Naive thymus-derived CD8-positive, alpha-beta T cell (primary cell): ENCODE measurements at regions not wholly inside any gene's neighbourhood (a gene's known extent, or its start where the extent isn't known, plus 50 kb on each side); places are given as distances from the start of the nearest gene placed in this dataset.
"Not testable (repeated sequence)": the region's sequence is repeated elsewhere in the genome, so short reads cannot be mapped to it uniquely, and the experiment has no call there.

Experiments
- ATAC-seq, 2 donors: fragments of 150-1000 bp; cut with Tn5 transposase in 1 of 2; sonication (Bioruptor Pico), chemical (Tn5 transposase) in 1 of 2; 1 replicate in 1 of 2; 2 replicates in 1 of 2; pipeline ENCODE4 v1.10.0; 2021; ENCODE audit warnings: mild to moderate bottlenecking in 2 of 2, moderate library complexity in 2 of 2
- POLR2A ChIA-PET: fragments of 350-600 bp; sonication (Branson Sonifier 250); formaldehyde crosslinking; loops from one replicate; lab custom pipeline; 2021; ENCODE audit warnings: antibody characterized with exemption; lab: Charles Lee
- DNase-seq, 10 donors: peaks; one replicate each; pipeline versions ENCODE4 v3.0.0 to v3.0.0-alpha.2; 2020 to 2022
- H3K27ac Mint-ChIP-seq, 10 donors: one replicate each; pipeline ENCODE4 v1.8.0; 2020 to 2022; ENCODE audit warnings: mild to moderate bottlenecking in 10 of 10, mixed read lengths in 10 of 10, moderate library complexity in 4 of 10, inconsistent platforms in 1 of 10
- H3K27me3 Mint-ChIP-seq, 5 donors: one replicate each; pipeline ENCODE4 v1.8.0; 2021 to 2022; ENCODE audit warnings: mixed read lengths in 5 of 5
- H3K36me3 Mint-ChIP-seq, 3 donors: one replicate each; pipeline ENCODE4 v1.8.0; 2020 to 2022; ENCODE audit warnings: mixed read lengths in 3 of 3, mild to moderate bottlenecking in 2 of 3, inconsistent platforms in 1 of 3
- H3K4me1 Mint-ChIP-seq, 4 donors: one replicate each; pipeline ENCODE4 v1.8.0; 2021 to 2022; ENCODE audit warnings: mixed read lengths in 4 of 4
- H3K4me3 Mint-ChIP-seq, 10 donors: one replicate each; pipeline ENCODE4 v1.8.0; 2020 to 2022; ENCODE audit warnings: mild to moderate bottlenecking in 10 of 10, mixed read lengths in 10 of 10, moderate library complexity in 6 of 10, inconsistent platforms in 1 of 10
- H3K9me3 Mint-ChIP-seq, 9 donors: one replicate each; pipeline ENCODE4 v1.8.0; 2020 to 2022; ENCODE audit warnings: mixed read lengths in 9 of 9, mild to moderate bottlenecking in 3 of 9, inconsistent platforms in 1 of 9, moderate library complexity in 1 of 9

DNA sequence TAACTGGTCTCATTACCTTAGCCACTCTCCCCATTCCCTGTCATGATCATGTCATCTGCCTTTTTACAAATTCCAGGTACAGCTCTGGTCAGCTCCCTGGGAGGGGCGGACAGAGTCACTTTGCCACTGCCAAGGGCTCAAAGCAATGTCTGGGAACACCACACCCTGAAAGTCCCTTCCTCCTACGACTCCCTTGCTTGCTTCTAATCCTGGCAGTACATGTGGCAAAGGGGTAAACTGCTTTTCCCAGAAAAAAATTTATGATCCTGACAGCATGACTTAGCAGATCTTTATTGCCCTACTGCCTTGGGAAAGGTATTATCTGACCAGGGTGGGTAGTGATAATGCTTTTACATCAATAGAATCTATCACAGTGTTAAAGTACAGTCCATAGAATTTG is 376.0 kb upstream of the PDE3A start:
- peaks cover 0 to 6% (median 0%) of the 10 kb centered on the region in 9 donors for H3K9me3 Mint-ChIP-seq
- H3K27me3 Mint-ChIP-seq = peaks cover 0 to 10% (median 4%) of the 10 kb centered on the region in 5 donors
- POLR2A ChIA-PET = no interaction called here
- no peak overlapping the region for H3K27ac Mint-ChIP-seq
- ATAC-seq = no peak
- no peak overlapping the region for H3K4me3 Mint-ChIP-seq
- DNase-seq = no peak
- H3K36me3 Mint-ChIP-seq = no peaks in the 10 kb centered on the region
- H3K4me1 Mint-ChIP-seq = no peaks in the 10 kb centered on the region

DNA sequence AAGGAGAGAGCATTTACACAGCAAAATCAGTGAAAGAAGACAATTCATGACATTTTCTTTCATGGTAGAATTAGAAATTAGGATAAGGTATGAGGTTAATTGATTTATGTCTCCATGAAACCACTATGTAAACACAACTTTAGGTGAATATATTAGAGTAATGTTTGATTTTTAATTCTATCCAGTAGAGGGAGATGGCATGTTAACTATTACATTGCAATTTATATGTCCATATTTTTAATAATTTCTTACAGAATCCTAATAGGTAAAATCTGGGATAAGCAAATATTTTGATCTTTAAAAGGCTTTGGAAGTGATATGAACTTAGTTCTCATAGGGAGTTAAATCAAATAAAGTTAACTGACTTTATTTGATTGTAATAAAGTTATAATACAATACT is 373.4 kb upstream of the PDE3A start:
- Mint-ChIP-seq H3K27me3 (peaks cover 0 to 11% (median 4%) of the 10 kb centered on the region in 5 donors), H3K4me3 (no peak overlapping the region), H3K4me1 (no peaks in the 10 kb centered on the region), H3K36me3 (no peaks in the 10 kb centered on the region), H3K27ac (no peak overlapping the region), H3K9me3 (peaks cover 0 to 6% (median 0%) of the 10 kb centered on the region in 9 donors)
- no peak for ATAC-seq
- DNase-seq = no peak
- POLR2A ChIA-PET = no interaction called here

DNA sequence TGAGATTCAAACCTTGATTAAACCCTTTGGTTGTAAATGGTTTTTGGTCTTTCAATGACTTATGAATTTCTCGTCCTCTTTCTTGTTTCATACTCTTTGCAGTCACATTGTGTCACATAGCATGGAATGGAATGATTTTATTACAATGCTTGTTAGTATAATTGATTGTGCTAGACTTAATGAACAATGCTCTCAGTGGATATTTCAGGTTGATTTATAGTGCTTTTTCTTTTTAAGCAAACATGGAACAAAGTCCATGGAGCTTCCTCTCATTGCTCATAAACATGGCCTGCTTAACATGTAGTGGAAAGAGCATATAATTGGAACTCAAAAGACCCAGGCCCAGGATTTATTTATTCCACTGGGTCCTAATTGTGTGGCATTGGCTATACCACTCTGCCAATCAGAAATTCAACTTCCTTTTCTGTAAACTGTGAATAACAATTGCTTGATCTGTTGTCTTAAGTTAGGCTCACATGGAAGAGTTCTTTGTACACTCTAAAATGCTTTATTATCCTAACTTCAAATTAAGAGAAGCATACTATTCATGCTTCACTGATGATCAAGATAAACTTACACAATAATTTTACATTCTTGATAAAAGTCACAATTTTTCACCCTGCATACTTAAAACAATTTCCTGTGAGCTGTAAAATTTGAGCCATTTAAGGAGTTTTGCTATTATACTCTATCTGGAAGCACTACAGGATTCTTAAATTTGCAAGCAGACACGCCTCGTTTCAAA is 370.5 kb upstream of the PDE3A start:
- POLR2A ChIA-PET = no interaction called here

DNA sequence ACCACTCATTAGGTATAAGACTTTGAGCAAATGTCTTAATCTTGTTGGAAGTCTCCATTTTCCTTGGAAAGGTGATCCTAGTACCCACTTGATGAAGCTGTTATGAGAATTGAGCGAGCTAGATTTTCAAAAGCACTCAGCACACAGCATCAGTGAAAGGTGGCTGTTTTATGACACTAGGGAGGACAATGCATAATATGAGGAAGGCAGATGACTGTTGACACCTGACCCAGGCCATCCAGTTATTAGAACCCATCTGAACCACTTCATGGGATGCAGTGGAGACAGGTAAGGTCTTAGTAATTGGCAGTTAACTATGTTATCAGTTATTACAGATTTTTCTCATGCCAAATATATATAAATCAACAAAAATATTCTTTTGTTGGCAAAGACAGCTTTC is 369.9 kb upstream of the PDE3A start:
- Mint-ChIP-seq H3K9me3 (peaks cover 0 to 12% (median 0%) of the 10 kb centered on the region in 9 donors), H3K36me3 (no peaks in the 10 kb centered on the region), H3K4me1 (no peaks in the 10 kb centered on the region), H3K4me3 (no peak overlapping the region), H3K27me3 (peaks cover 0 to 9% (median 3%) of the 10 kb centered on the region in 5 donors), H3K27ac (no peak overlapping the region)
- ATAC-seq = no peak
- POLR2A ChIA-PET = no interaction called here
- DNase-seq = no peak

More for the DNA sequence above, 370.5 kb upstream of the PDE3A start:
- ATAC-seq (no peak), DNase-seq (no peak)
- Mint-ChIP-seq H3K36me3 (no peaks in the 10 kb centered on the region), H3K9me3 (peaks cover 0 to 8% (median 0%) of the 10 kb centered on the region in 9 donors), H3K27ac (no peak overlapping the region), H3K4me3 (no peak overlapping the region), H3K4me1 (no peaks in the 10 kb centered on the region), H3K27me3 (peaks cover 0 to 9% (median 3%) of the 10 kb centered on the region in 5 donors)

DNA sequence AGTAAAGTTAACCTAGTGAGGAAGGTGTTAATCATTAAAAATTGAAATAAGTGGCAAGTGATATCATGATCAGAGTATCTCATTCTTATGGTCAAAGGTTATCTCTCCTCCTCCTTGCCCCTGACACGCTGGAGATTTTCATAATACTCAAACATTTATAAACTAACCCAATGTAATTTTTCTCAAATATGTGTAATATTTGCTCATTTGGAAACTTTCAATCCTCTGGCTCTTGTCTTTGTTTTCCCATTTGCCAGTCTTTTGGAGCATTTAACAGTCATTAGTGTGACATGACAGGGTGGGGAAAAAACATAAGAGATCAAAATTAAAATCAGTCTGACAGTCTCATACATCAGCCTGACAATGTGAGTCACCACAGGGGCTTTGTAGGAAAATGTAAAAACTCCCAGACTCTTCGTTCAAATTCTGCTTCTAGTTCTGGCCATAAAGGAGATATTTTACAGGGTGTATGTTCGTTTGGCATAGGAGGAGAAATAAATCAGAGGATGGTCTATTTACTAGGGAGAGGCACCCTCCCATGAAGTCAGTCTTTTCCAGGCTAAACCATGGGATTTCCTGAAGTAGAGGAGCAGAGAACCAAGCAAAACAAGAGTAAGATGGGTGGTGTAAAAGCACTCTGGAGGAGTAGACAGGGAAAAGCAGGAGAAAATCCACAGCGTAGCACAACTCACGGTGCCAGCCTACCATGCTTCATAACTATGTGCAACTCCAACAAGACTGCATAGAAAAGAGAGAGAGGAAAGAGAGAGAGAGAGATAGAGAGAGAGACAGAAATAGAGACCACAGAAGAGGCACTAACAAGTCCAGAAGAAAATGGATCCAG is 369.2 kb upstream of the PDE3A start:
- Mint-ChIP-seq H3K4me1 (no peaks in the 10 kb centered on the region), H3K27me3 (peaks cover 0 to 9% (median 3%) of the 10 kb centered on the region in 5 donors), H3K4me3 (no peak overlapping the region), H3K9me3 (peaks cover 0 to 9% (median 0%) of the 10 kb centered on the region in 9 donors), H3K36me3 (no peaks in the 10 kb centered on the region), H3K27ac (no peak overlapping the region)
- POLR2A ChIA-PET = no interaction called here
- ATAC-seq = no peak
- DNase-seq = no peak

DNA sequence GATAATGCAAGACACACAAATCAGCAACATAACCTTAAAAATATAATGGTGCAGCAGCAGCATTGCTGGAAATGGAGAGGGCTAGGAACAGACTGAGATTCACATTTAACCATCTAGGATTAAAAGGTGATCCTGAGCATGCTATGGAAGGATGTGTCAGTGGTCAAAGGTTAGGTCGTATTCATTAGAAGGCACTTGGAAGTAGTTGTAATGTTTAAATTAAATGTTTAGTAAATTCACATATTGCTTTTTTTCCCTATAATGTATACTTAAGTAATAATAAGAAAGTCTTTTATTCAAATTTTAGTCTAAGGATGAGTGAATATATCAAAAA is 368.6 kb upstream of the PDE3A start:
- ATAC-seq (no peak), DNase-seq (no peak)
- Mint-ChIP-seq H3K4me3 (no peak overlapping the region), H3K4me1 (no peaks in the 10 kb centered on the region), H3K36me3 (no peaks in the 10 kb centered on the region), H3K9me3 (peaks cover 0 to 9% (median 0%) of the 10 kb centered on the region in 9 donors), H3K27ac (no peak overlapping the region), H3K27me3 (peaks cover 0 to 9% (median 3%) of the 10 kb centered on the region in 5 donors)
- POLR2A ChIA-PET = no interaction called here

DNA sequence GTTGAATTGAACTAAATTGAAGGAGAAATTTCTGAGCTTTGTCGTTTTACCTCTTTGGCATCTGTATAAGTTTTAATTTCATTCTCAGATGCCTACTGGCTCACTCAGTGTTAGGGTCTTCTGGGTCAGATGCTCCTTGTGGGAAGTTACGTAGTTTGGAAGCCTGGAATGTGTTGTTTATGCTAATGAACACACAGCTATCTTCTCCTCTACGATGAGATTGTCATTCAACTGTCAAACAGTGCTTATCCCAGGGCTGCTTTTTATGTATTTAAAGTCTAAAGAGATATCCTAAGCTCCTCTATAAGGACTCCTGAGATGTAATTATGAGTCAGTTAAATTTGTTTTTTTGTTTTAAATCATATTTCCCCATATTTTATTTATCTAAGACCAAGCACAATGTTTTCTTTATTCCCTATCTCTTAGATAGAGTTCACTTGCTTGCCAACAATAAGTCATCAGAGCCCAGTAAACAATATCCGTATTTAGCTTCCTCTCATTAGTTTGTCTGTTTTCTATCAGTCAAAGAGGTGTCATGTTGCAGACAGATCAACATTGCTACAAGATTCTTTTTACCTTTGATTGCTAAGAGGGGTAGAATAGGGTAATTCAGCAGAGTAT is 368.0 kb upstream of the PDE3A start:
- H3K9me3 Mint-ChIP-seq = peaks cover 0 to 9% (median 0%) of the 10 kb centered on the region in 9 donors
- no peaks in the 10 kb centered on the region for H3K4me1 Mint-ChIP-seq
- no peak overlapping the region for H3K4me3 Mint-ChIP-seq
- ATAC-seq = no peak
- POLR2A ChIA-PET = no interaction called here
- no peaks in the 10 kb centered on the region for H3K36me3 Mint-ChIP-seq
- H3K27ac Mint-ChIP-seq = no peak overlapping the region
- H3K27me3 Mint-ChIP-seq = peaks cover 0 to 9% (median 3%) of the 10 kb centered on the region in 5 donors
- DNase-seq = no peak

DNA sequence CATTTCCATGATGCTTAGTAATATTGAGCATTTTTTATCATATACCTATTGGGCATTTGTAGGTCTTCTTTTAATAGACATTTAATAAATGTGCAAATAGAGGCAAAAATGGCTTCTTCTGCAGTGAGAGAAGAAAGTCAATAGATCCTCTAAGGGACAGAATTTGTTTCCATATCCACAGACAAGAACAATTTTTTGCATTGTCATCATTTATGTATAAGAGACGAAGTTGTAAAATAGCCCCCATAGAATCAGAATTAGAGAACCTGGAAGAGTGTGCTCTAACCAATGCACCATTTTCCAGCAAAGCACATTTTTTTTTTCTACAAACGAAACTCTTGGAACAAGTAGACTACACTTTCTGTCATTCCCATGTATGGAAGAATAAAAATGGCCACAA is 365.1 kb upstream of the PDE3A start:
- DNase-seq (no peak), ATAC-seq (no peak)
- Mint-ChIP-seq H3K9me3 (peaks cover 0 to 9% (median 0%) of the 10 kb centered on the region in 9 donors), H3K27me3 (peaks cover 0 to 9% (median 3%) of the 10 kb centered on the region in 5 donors), H3K27ac (no peak overlapping the region), H3K4me1 (no peaks in the 10 kb centered on the region), H3K4me3 (no peak overlapping the region), H3K36me3 (no peaks in the 10 kb centered on the region)
- POLR2A ChIA-PET = no interaction called here

DNA sequence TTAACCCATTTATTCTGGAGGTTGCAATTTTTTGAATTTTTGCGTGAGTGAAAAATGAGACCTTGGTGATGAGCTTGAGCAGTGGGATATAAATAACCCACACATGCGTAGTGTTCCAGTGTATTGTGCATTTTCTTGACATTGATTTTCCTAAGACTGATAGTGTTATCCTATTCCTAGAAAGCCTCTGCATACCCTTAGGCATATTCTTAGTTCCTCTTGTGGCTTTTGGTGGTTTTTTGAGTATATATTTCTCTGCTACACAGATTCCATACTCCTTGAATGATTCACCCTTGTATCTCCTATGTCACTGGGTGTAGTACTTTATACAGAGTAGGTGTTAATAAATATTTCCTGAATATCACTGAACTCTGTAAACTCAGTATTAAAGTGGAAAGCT is 363.4 kb upstream of the PDE3A start:
- Mint-ChIP-seq H3K4me3 (no peak overlapping the region), H3K27ac (no peak overlapping the region), H3K36me3 (no peaks in the 10 kb centered on the region), H3K27me3 (peaks cover 0 to 3% (median 0%) of the 10 kb centered on the region in 5 donors), H3K9me3 (peaks cover 0 to 18% (median 3%) of the 10 kb centered on the region in 9 donors), H3K4me1 (no peaks in the 10 kb centered on the region)
- POLR2A ChIA-PET = no interaction called here
- no peak for DNase-seq
- no peak for ATAC-seq

DNA sequence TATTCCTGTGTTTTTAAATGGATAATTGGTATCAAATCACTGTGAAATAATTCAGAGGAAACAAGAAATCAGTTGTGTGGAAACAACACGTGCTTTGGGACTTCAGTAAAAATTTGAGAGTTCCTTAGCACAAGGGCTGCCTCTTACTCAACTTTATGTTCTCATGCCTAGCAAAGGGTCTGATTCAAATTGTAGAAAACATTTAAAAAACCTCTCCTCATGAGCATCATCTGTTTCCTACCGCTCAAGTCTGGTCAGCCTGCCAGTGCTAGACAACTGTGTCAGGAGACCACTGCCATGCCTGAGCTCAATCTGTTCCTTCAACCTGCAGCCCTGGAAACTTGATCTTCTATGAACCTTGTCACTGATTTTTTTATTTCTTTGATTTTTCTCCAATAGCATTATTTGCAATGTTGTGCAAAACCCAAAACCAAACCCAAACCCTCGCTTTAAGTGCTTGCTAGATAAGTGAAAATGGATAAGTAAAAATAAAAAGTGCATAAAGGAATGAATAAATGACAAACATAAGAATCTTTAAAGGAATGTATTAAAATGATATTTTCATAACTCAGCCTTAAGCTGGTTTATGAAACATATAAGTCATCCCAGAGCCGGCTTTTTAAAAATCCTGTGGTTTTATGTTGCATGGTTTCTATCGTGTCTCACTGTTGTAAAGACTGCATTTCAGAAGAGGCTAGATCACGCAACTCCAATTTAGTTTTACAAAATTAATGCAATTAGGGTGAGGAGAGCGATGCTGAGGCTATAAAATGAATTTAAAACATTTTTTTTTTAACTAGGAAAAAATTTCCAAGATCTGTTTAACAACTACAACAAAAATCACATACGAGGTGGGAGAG is 361.2 kb upstream of the PDE3A start:
- Mint-ChIP-seq H3K9me3 (peaks cover 0 to 25% (median 3%) of the 10 kb centered on the region in 9 donors), H3K4me3 (no peak overlapping the region), H3K27ac (no peak overlapping the region), H3K27me3 (peaks cover 0 to 3% (median 0%) of the 10 kb centered on the region in 5 donors), H3K36me3 (no peaks in the 10 kb centered on the region), H3K4me1 (no peaks in the 10 kb centered on the region)
- POLR2A ChIA-PET = no interaction called here
- ATAC-seq = no peak
- no peak for DNase-seq

DNA sequence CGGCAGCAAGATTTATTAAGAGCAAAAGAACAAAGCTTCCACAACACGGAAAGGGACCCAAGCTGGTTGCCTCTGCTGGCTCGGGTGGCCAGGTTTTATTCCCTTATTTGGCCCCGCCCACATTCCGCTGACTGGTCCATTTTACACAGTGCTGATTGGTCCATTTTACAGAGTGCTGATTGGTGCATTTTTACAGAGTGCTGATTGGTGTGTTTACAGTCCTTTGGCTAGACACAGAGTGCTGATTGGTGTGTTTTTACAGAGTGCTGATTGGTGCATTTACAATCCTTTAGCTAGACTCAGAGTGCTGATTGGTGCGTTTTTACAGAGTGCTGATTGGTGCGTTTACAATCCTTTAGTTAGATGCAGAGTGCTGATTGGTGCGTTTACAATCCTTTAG is 358.4 kb upstream of the PDE3A start:
- H3K27me3 Mint-ChIP-seq, DNase-seq, H3K27ac Mint-ChIP-seq, POLR2A ChIA-PET, H3K4me3 Mint-ChIP-seq, H3K4me1 Mint-ChIP-seq, H3K36me3 Mint-ChIP-seq, ATAC-seq: not testable (repeated sequence)
- H3K9me3 Mint-ChIP-seq = peaks cover 0 to 18% (median 6%) of the 10 kb centered on the region in 9 donors

DNA sequence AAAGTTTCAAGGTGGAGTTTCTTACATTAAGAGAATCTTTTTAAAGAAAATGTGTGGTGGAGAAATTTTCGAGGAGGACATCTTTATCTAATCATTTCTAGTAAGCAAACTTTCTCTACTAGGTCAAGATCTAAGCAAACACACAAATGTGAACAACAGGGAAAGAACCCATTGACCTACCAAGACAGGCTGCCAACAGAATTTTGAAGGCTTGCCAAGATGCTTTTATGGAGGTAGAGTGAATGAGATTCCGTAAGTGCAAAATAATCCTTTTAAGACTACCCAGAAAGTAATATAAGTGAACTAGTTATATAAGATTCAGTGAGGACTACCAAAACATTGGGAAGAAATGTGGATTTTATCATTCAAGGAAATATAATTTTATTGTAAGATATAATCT is 357.1 kb upstream of the PDE3A start:
- no peaks in the 10 kb centered on the region for H3K36me3 Mint-ChIP-seq
- DNase-seq (no peak), ATAC-seq (no peak)
- H3K9me3 Mint-ChIP-seq = peaks cover 0 to 18% (median 6%) of the 10 kb centered on the region in 9 donors
- H3K4me3 Mint-ChIP-seq = no peak overlapping the region
- H3K4me1 Mint-ChIP-seq = no peaks in the 10 kb centered on the region
- POLR2A ChIA-PET = no interaction called here
- no peak overlapping the region for H3K27ac Mint-ChIP-seq
- H3K27me3 Mint-ChIP-seq = no peaks in the 10 kb centered on the region
